Stomach (tissue), 8 donors: ENCODE measurements at regions not wholly inside any gene's neighbourhood (a gene's known extent, or its start where the extent isn't known, plus 50 kb on each side); places are given as distances from the start of the nearest gene placed in this dataset.

Experiments
- DNase-seq, 2 donors: peaks; one replicate each; pipeline versions ENCODE4 v3.0.0 to v3.0.0-alpha.2; 2013 to 2019
- H3K27ac ChIP-seq, 5 donors: fragments of 200-600 bp in 4 of 5; sonication (generic) in 4 of 5; one replicate each; pipeline ENCODE4 v1.5.1; 2013 to 2019; ENCODE audit warnings: mild to moderate bottlenecking in 1 of 5, moderate library complexity in 1 of 5
- H3K27me3 ChIP-seq, 3 donors: fragments of 200-600 bp; sonication (generic); one replicate each; pipeline ENCODE4 v1.5.1; 2017 to 2019; ENCODE audit warnings: mixed run types in 1 of 3
- H3K36me3 ChIP-seq, 4 donors: fragments of 200-600 bp; sonication (generic); 1 replicate in 3 of 4; 2 replicates in 1 of 4; pipeline ENCODE4 v1.5.1; 2016 to 2019
- H3K4me1 ChIP-seq, 4 donors: fragments of 200-600 bp; sonication (generic); one replicate each; pipeline ENCODE4 v1.5.1; 2016 to 2019
- H3K4me3 ChIP-seq, 4 donors: fragments of 200-600 bp; sonication (generic) in 3 of 4; one replicate each; pipeline ENCODE4 v1.5.1; 2016 to 2019; ENCODE audit warnings: mild to moderate bottlenecking in 1 of 4
- H3K9me3 ChIP-seq, 4 donors: fragments of 200-600 bp; sonication (generic); one replicate each; pipeline ENCODE4 v1.5.1; 2016 to 2019
- EP300 ChIP-seq: sonication (generic); formaldehyde crosslinking; IDR thresholded peaks from one replicate; pipeline ENCODE4 v1.6.1; 2017; ENCODE audit warnings: antibody characterized with exemption
- POLR2A ChIP-seq, 4 donors: fragments of 450-650 bp; IDR thresholded peaks; one replicate each; pipeline ENCODE4 v1.6.1; 2016; ENCODE audit warnings: antibody characterized with exemption in 4 of 4, control low read depth in 2 of 4, mild to moderate bottlenecking in 1 of 4, moderate library complexity in 1 of 4
- POLR2AphosphoS5 ChIP-seq, 3 donors: sonication (generic); formaldehyde crosslinking; IDR thresholded peaks; one replicate each; pipeline ENCODE4 v1.6.1; 2016; ENCODE audit warnings: antibody characterized with exemption in 3 of 3
- WGBS, 5 donors: extraction: QIAGEN DNeasy Blood & Tissue Kit in 3 of 5; methylation state at CpG; one replicate each; pipeline versions ENCODE4 v1.1.5 to v1.1.7; 2013 to 2018; 5-methylcytosine and 5-hydroxymethylcytosine counted together
- intact Hi-C: fragments of 100-400 bp; cut with DNase I; formaldehyde crosslinking; loops from one replicate; pipeline ENCODE4 v1.15.1; 2023; ENCODE audit warnings: low total_unique reads
- TF ChIP-seq, protein P1 (sequence below), 7 experiments: fragments of 450-650 bp in 4 of 7; fragments of 200-600 bp in 3 of 7; sonication (generic) in 3 of 7; IDR thresholded peaks; one replicate each; pipeline ENCODE4 v1.5.1; 2016 to 2019; ENCODE audit warnings: antibody characterized with exemption in 7 of 7, control low read depth in 2 of 7, mild to moderate bottlenecking in 1 of 7
- donor health status: healthy with polysubstance abuse.
- donor health status: Bipolar disorder and iron deficiency.
- donor health status: healthy.

DNA sequence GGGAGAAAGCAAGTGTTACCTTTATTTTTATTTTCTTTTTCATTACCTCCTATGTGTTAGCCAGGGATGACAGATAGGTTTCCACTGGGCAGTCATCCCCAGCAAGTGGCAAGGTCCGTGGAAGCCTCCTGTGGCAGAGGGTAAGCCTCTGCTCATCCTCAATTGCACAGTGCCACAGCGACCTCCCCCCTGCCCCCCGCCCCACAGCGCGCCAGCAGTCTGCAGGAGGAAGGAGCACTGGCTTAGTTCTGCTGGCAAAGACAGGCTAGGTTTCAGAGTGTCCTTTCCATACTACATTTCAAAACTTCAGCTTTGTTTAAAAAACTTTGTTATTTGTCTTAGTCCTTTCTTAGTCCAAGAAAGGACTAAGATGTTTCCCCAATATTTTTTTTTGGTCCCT, 194.7 kb downstream of the EXOC5 start:
- H3K9me3 ChIP-seq = no peaks in the 10 kb centered on the region
- intact Hi-C loops = no loop called here
- 47 to 71% (median 62%) methylated on average over 5 of the region's 5 CpGs for WGBS, 5 donors

GRCh38 chr14:57071639-57072038, 197.1 kb downstream of the EXOC5 start:
- no peak for TF ChIP-seq POLR2A (IDR thresholded peaks at IDR 0.05)
- no peak for DNase-seq
- Histone ChIP-seq H3K4me1 (no peaks in the 10 kb centered on the region), H3K9me3 (no peaks in the 10 kb centered on the region), H3K27ac (no peak overlapping the region), H3K4me3 (no peak overlapping the region), H3K27me3 (peaks cover 0 to 31% (median 11%) of the 10 kb centered on the region in 3 donors), H3K36me3 (no peaks in the 10 kb centered on the region)
- 46 to 71% (median 59%) methylated on average over 1 of the region's 1 CpG for WGBS, 5 donors
- intact Hi-C loops = no loop called here

More for the DNA sequence above, 194.7 kb downstream of the EXOC5 start:
- DNase-seq = no peak
- Histone ChIP-seq H3K36me3 (no peaks in the 10 kb centered on the region), H3K27me3 (peaks cover 0 to 12% (median 4%) of the 10 kb centered on the region in 3 donors), H3K4me1 (no peaks in the 10 kb centered on the region), H3K27ac (no peak overlapping the region), H3K4me3 (no peak overlapping the region)
- TF ChIP-seq POLR2AphosphoS5 (IDR thresholded peaks at IDR 0.05) = no peak
- TF ChIP-seq, protein P1, sequence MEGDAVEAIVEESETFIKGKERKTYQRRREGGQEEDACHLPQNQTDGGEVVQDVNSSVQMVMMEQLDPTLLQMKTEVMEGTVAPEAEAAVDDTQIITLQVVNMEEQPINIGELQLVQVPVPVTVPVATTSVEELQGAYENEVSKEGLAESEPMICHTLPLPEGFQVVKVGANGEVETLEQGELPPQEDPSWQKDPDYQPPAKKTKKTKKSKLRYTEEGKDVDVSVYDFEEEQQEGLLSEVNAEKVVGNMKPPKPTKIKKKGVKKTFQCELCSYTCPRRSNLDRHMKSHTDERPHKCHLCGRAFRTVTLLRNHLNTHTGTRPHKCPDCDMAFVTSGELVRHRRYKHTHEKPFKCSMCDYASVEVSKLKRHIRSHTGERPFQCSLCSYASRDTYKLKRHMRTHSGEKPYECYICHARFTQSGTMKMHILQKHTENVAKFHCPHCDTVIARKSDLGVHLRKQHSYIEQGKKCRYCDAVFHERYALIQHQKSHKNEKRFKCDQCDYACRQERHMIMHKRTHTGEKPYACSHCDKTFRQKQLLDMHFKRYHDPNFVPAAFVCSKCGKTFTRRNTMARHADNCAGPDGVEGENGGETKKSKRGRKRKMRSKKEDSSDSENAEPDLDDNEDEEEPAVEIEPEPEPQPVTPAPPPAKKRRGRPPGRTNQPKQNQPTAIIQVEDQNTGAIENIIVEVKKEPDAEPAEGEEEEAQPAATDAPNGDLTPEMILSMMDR (IDR thresholded peaks at IDR 0.05) = no peak

- no peaks in the 10 kb centered on the region for H3K36me3 ChIP-seq
- peaks cover 0 to 32% (median 11%) of the 10 kb centered on the region in 3 donors for H3K27me3 ChIP-seq
- no peak overlapping the region for H3K27ac ChIP-seq
- TF ChIP-seq POLR2AphosphoS5 (IDR thresholded peaks at IDR 0.05) (no peak), EP300 (no peak), POLR2A (IDR thresholded peaks at IDR 0.05) (no peak)
- TF ChIP-seq, protein P1 (IDR thresholded peaks at IDR 0.05) = no peak
- WGBS, 5 donors = 67 to 75% (median 74%) methylated on average over 5 of the region's 5 CpGs
- DNase-seq = no peak
- H3K4me3 ChIP-seq = no peak overlapping the region
- no peaks in the 10 kb centered on the region for H3K9me3 ChIP-seq
- no peaks in the 10 kb centered on the region for H3K4me1 ChIP-seq
- intact Hi-C loops = no loop called here
Observed at GRCh38 chr14:57069702-57070101, 199.0 kb downstream of the EXOC5 start.

DNA sequence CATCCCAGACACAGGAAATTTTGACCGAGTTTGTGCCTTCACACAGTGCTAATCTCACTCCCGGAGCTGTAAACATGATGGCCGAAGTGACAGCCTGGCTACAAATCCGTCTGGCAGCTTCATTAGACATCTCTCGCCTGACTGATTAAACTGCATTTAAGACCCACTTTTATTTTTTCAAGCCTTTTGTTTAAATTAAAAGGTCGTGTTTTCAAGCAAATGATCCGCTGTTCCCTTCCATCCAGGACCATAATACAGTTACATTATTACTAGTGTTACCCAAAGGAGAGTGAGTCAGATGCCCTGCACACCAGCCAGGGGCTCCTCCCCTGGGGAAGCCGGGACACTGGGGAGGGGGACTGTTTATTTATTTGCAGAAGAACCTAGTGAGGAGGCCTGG, 200.2 kb downstream of the EXOC5 start:
- Histone ChIP-seq H3K36me3 (no peaks in the 10 kb centered on the region), H3K27ac (no peak overlapping the region), H3K4me3 (no peak overlapping the region), H3K27me3 (peaks cover 0 to 29% (median 11%) of the 10 kb centered on the region in 3 donors), H3K9me3 (no peaks in the 10 kb centered on the region), H3K4me1 (no peaks in the 10 kb centered on the region)
- intact Hi-C loops = no loop called here
- DNase-seq = no peak
- WGBS, 5 donors = 23 to 33% (median 29%) methylated on average over 8 of the region's 8 CpGs
- TF ChIP-seq POLR2A (IDR thresholded peaks at IDR 0.05) (no peak), EP300 (no peak), POLR2AphosphoS5 (IDR thresholded peaks at IDR 0.05) (no peak)
- TF ChIP-seq, protein P1 (IDR thresholded peaks at IDR 0.05) = no peak

DNA sequence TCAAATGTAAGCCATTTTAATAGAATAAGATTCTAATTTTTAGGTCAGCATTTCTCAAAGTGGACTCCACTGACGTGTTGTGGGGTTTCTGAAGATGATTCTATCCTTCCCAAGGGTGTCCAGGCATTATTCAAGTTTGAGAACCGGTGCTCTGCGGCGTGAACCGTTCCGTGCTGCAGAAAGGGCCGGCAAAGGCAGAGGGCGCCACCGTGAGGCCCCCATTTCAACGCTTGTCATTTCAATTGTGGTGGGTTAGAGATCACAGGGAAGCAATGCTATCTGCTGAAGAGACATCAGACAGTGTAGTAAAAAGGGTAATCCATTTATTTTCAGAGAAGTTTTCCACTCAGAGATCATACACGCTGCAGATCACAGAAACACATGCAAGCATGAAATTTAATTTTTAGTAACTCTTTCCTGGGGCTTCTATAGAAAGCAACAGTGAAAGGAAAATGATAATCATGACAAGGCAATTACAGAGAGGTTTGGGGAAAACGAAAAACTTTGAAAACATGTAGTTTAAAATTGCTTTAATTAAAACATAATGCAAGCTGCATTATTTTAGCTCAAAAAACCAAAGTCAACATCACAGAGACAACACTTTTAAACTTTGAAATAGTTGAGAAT, 201.7 kb downstream of the EXOC5 start:
- H3K27ac ChIP-seq = no peak overlapping the region
- no peaks in the 10 kb centered on the region for H3K36me3 ChIP-seq
- WGBS, 5 donors = 6 to 16% (median 9%) methylated on average over 12 of the region's 12 CpGs
- H3K9me3 ChIP-seq = no peaks in the 10 kb centered on the region
- peaks cover 0 to 29% (median 11%) of the 10 kb centered on the region in 3 donors for H3K27me3 ChIP-seq
- H3K4me1 ChIP-seq = no peaks in the 10 kb centered on the region
- DNase-seq = peak; percentile 48 to 66
- TF ChIP-seq, protein P1 (IDR thresholded peaks at IDR 0.05) = peak in 5 of 7 experiments; percentile 12 to 54 (median 34)
- no peak for TF ChIP-seq POLR2A (IDR thresholded peaks at IDR 0.05)
- intact Hi-C loops = no loop called here
- no peak overlapping the region for H3K4me3 ChIP-seq
